PC-9 (cell line): ENCODE measurements at regions not wholly inside any gene's neighbourhood (a gene's known extent, or its start where the extent isn't known, plus 50 kb on each side); places are given as distances from the start of the nearest gene placed in this dataset.

Experiments
- EZH2 ChIP-seq: fragments of 200-600 bp; sonication (generic); IDR thresholded peaks from 2 replicates; pipeline ENCODE4 v1.8.0; 2017; ENCODE audit warnings: antibody characterized with exemption, low read depth
- TF ChIP-seq, protein P1 (sequence below): fragments of 200-600 bp; sonication (generic); conservative IDR thresholded peaks from 2 replicates; pipeline ENCODE4 v1.6.1; 2017; ENCODE audit warnings: mixed run types, antibody characterized with exemption, mild to moderate bottlenecking, moderate library complexity

DNA sequence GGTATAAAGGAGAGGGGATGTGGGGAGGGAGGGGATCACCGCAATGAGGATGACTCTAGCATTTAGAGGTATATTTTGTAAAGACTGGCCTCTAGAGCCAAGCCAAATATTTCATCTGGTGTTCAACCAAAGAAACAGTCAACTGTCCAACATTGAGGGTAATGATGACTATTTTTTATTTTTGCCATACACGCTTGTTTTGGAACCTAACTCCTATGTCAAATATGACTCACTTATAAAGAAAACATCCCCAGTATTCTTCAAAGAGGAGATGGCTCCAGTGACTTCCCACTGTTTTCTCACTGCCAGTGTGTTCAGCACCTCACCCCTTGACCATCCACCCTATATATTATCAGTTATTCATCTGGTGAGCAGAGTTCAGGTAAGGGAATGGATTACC lies 77.3 kb downstream of the WNT5A start:
- TF ChIP-seq, protein P1, sequence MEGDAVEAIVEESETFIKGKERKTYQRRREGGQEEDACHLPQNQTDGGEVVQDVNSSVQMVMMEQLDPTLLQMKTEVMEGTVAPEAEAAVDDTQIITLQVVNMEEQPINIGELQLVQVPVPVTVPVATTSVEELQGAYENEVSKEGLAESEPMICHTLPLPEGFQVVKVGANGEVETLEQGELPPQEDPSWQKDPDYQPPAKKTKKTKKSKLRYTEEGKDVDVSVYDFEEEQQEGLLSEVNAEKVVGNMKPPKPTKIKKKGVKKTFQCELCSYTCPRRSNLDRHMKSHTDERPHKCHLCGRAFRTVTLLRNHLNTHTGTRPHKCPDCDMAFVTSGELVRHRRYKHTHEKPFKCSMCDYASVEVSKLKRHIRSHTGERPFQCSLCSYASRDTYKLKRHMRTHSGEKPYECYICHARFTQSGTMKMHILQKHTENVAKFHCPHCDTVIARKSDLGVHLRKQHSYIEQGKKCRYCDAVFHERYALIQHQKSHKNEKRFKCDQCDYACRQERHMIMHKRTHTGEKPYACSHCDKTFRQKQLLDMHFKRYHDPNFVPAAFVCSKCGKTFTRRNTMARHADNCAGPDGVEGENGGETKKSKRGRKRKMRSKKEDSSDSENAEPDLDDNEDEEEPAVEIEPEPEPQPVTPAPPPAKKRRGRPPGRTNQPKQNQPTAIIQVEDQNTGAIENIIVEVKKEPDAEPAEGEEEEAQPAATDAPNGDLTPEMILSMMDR, result no peak
- TF ChIP-seq EZH2, result no peak
